SK-N-SH (cell line): ENCODE measurements at regions not wholly inside any gene's neighbourhood (a gene's known extent, or its start where the extent isn't known, plus 50 kb on each side); places are given as distances from the start of the nearest gene placed in this dataset.
"Not testable (repeated sequence)": the region's sequence is repeated elsewhere in the genome, so short reads cannot be mapped to it uniquely, and the experiment has no call there.

Source experiments
- CTCF ChIA-PET: fragments of 300-600, 350-600 bp; formaldehyde crosslinking; extraction: SDS; loops from one replicate; lab custom pipeline; 2021; lab: Yijun Ruan, JAX
- POLR2A ChIA-PET: fragments of 350-600 bp; sonication (Branson Sonifier 250); formaldehyde crosslinking; extraction: SDS; loops from one replicate; lab custom pipeline; 2020; ENCODE audit warnings: antibody characterized with exemption, inconsistent platforms; lab: Yijun Ruan, JAX
- DNase-seq: peaks from one replicate; pipeline ENCODE4 v3.0.0; 2012
- H2AFZ ChIP-seq: fragments of 200-600 bp; sonication (generic); 2 replicates; pipeline ENCODE4 v1.8.1; 2016; ENCODE audit warnings: antibody characterized with exemption, mild to moderate bottlenecking, low read depth
- H3F3A ChIP-seq: fragments of 200-600 bp; sonication (generic); replicated peaks from 2 replicates; pipeline ENCODE3; 2016; ENCODE audit warnings: antibody characterized with exemption, mild to moderate bottlenecking; ENCODE audit not compliant: insufficient read depth
- H3K27ac ChIP-seq, 2 experiments: fragments of 200-500 bp in 1 of 2; fragments of 200-600 bp in 1 of 2; sonication (Bioruptor generic) in 1 of 2; sonication (generic), shearing (Covaris generic) in 1 of 2; 2 replicates each; pipeline versions ENCODE4 v1.5.1 to v1.6.1; 2014 to 2016; ENCODE audit warnings: low read depth in 2 of 2, inconsistent platforms in 1 of 2, low read length in 1 of 2, mild to moderate bottlenecking in 1 of 2, mixed read lengths in 1 of 2
- H3K27me3 ChIP-seq: fragments of 200-600 bp; sonication (generic), shearing (Covaris generic); 2 replicates; pipeline ENCODE4 v1.6.1; 2016; ENCODE audit warnings: mixed run types; ENCODE audit not compliant: insufficient read depth
- H3K36me3 ChIP-seq, 2 experiments: fragments of 200-500 bp in 1 of 2; fragments of 200-600 bp in 1 of 2; sonication (Bioruptor generic) in 1 of 2; sonication (generic) in 1 of 2; replicated peaks in 1 of 2; 2 replicates each; pipeline versions ENCODE3 to v1.5.1; 2014 to 2016; ENCODE audit warnings: low read length in 1 of 2, mild to moderate bottlenecking in 1 of 2; ENCODE audit not compliant: insufficient read depth in 2 of 2, control insufficient read depth in 1 of 2
- H3K4me1 ChIP-seq, 2 experiments: fragments of 200-500 bp in 1 of 2; fragments of 200-600 bp in 1 of 2; sonication (Bioruptor generic) in 1 of 2; sonication (generic), shearing (Covaris generic) in 1 of 2; 2 replicates each; pipeline versions ENCODE4 v1.5.1 to v1.6.1; 2014 to 2016; ENCODE audit warnings: low read depth in 1 of 2, low read length in 1 of 2, mixed run types in 1 of 2; ENCODE audit not compliant: insufficient read depth in 2 of 2, control insufficient read depth in 1 of 2
- H3K4me2 ChIP-seq: fragments of 200-600 bp; sonication (generic), shearing (Covaris generic); 2 replicates; pipeline ENCODE4 v1.6.1; 2017; ENCODE audit warnings: mixed run types
- H3K4me3 ChIP-seq, 2 experiments: fragments of 200-500 bp in 1 of 2; fragments of 200-600 bp in 1 of 2; sonication (Bioruptor generic) in 1 of 2; sonication (generic), shearing (Covaris generic) in 1 of 2; 2 replicates each; pipeline versions ENCODE4 v1.5.1 to v1.8.1; 2014 to 2016; ENCODE audit warnings: low read depth in 2 of 2, inconsistent platforms in 1 of 2, low read length in 1 of 2, mild to moderate bottlenecking in 1 of 2, mixed read lengths in 1 of 2, moderate library complexity in 1 of 2
- H3K79me2 ChIP-seq: fragments of 200-600 bp; sonication (generic); 2 replicates; pipeline ENCODE4 v1.8.1; 2017; ENCODE audit warnings: mild to moderate bottlenecking; ENCODE audit not compliant: insufficient read depth
- H3K9ac ChIP-seq: fragments of 200-600 bp; sonication (generic); 2 replicates; pipeline ENCODE4 v1.6.1; 2017; ENCODE audit warnings: mixed run types
- H3K9me2 ChIP-seq: fragments of 200-600 bp; sonication (generic); 2 replicates; pipeline ENCODE4 v1.6.1; 2017; ENCODE audit warnings: mixed run types
- H3K9me3 ChIP-seq: fragments of 200-600 bp; sonication (generic); 2 replicates; pipeline ENCODE4 v1.6.1; 2017; ENCODE audit warnings: mixed run types, mild to moderate bottlenecking, moderate library complexity
- H4K20me1 ChIP-seq: fragments of 200-600 bp; sonication (generic); 2 replicates; pipeline ENCODE4 v1.6.1; 2017; ENCODE audit warnings: mild to moderate bottlenecking, mixed run types; ENCODE audit not compliant: insufficient read depth
- CHD2 ChIP-seq: fragments of 150-350 bp; IDR thresholded peaks from 2 replicates; pipeline ENCODE4 v1.6.1; 2018; ENCODE audit warnings: low read length; ENCODE audit not compliant: partially characterized antibody
- EZH2phosphoT487 ChIP-seq: fragments of 200-600 bp; sonication (generic); IDR thresholded peaks from 2 replicates; pipeline ENCODE4 v1.6.1; 2017; ENCODE audit warnings: low read depth, mixed run types, mild to moderate bottlenecking, antibody characterized with exemption, moderate library complexity, borderline replicate concordance
- FOXJ3 ChIP-seq: sonication (generic); formaldehyde crosslinking; IDR thresholded peaks from 2 replicates; pipeline ENCODE4 v1.5.1; 2020; ENCODE audit warnings: mild to moderate bottlenecking, missing genetic modification reagents
- FOXM1 ChIP-seq: IDR thresholded peaks from 2 replicates; pipeline ENCODE4 v1.4.0; 2012; ENCODE audit warnings: low read depth, mild to moderate bottlenecking
- GABPA ChIP-seq: IDR thresholded peaks from 2 replicates; pipeline ENCODE4 v1.4.0; 2012; ENCODE audit warnings: low read depth, mild to moderate bottlenecking
- GATA2 ChIP-seq: sonication (generic); formaldehyde crosslinking; IDR thresholded peaks from 2 replicates; pipeline ENCODE4 v1.5.0; 2020; ENCODE audit warnings: mild to moderate bottlenecking, missing genetic modification reagents
- IRF3 ChIP-seq: fragments of 150-350 bp; IDR thresholded peaks from 2 replicates; pipeline ENCODE4 v1.6.1; 2016; ENCODE audit warnings: mild to moderate bottlenecking, low read depth, low read length
- JUND ChIP-seq: IDR thresholded peaks from 2 replicates; pipeline ENCODE4 v1.4.0; 2012
- MAX ChIP-seq: IDR thresholded peaks from 2 replicates; pipeline ENCODE4 v1.4.0; 2012; ENCODE audit warnings: low read depth
- NFIC ChIP-seq: IDR thresholded peaks from 2 replicates; pipeline ENCODE4 v1.4.0; 2012; ENCODE audit warnings: borderline replicate concordance
- NRF1 ChIP-seq: IDR thresholded peaks from 2 replicates; pipeline ENCODE4 v1.6.1; 2012; ENCODE audit warnings: low read depth, mild to moderate bottlenecking, low read length
- PBX3 ChIP-seq: IDR thresholded peaks from 2 replicates; pipeline ENCODE4; 2012
- POLR2AphosphoS5 ChIP-seq: IDR thresholded peaks from 2 replicates; pipeline ENCODE4 v1.6.1; 2012; ENCODE audit warnings: low read depth, low read length
- RAD21 ChIP-seq: IDR thresholded peaks from 2 replicates; pipeline ENCODE4 v1.6.1; 2012; ENCODE audit warnings: mild to moderate bottlenecking, low read length
- RFX5 ChIP-seq: IDR thresholded peaks from 2 replicates; pipeline ENCODE4 v1.6.1; 2012; ENCODE audit warnings: mild to moderate bottlenecking, improper control_type of control experiment, low read length
- RXRA ChIP-seq: IDR thresholded peaks from 2 replicates; pipeline ENCODE4 v1.4.0; 2012; ENCODE audit warnings: low read depth, mild to moderate bottlenecking, borderline replicate concordance
- SMC3 ChIP-seq: IDR thresholded peaks from 2 replicates; pipeline ENCODE4 v1.6.1; 2012; ENCODE audit warnings: low read depth, low read length, improper control_type of control experiment
- TAF1 ChIP-seq: IDR thresholded peaks from 2 replicates; pipeline ENCODE4 v1.6.1; 2012; ENCODE audit warnings: low read depth, mild to moderate bottlenecking, low read length, moderate library complexity, borderline replicate concordance
- TEAD4 ChIP-seq: IDR thresholded peaks from 2 replicates; pipeline ENCODE4 v1.4.0; 2012; ENCODE audit warnings: mild to moderate bottlenecking, borderline replicate concordance; ENCODE audit not compliant: insufficient read depth
- USF1 ChIP-seq: IDR thresholded peaks from 2 replicates; pipeline ENCODE4 v1.4.0; 2012; ENCODE audit warnings: low read depth, borderline replicate concordance
- YY1 ChIP-seq: IDR thresholded peaks from 2 replicates; pipeline ENCODE4 v1.4.0; 2012; ENCODE audit warnings: low read depth, mild to moderate bottlenecking
- ZBTB33 ChIP-seq: IDR thresholded peaks from 2 replicates; pipeline ENCODE4 v1.4.0; 2012; ENCODE audit warnings: low read depth, borderline replicate concordance
- WGBS: methylation state at CpG from one replicate; pipeline ENCODE4 v1.1.6; 2017; ENCODE audit warnings: low lambda C conversion rate; 5-methylcytosine and 5-hydroxymethylcytosine counted together

GRCh38 chr4:155047755-155048154 is 160.7 kb upstream of the NPY2R start (continued):
- TF ChIP-seq TAF1 (no peak), RAD21 (no peak), JUND (no peak), ZBTB33 (no peak)

GRCh38 chr4:155054042-155054441 is 154.4 kb upstream of the NPY2R start:
- H3K9ac ChIP-seq, H3K27ac ChIP-seq, H3K27me3 ChIP-seq, CTCF ChIA-PET, H3K9me2 ChIP-seq, H3K4me3 ChIP-seq, H3K9me3 ChIP-seq, H2AFZ ChIP-seq, POLR2A ChIA-PET, H3K4me1 ChIP-seq, H4K20me1 ChIP-seq, H3K79me2 ChIP-seq, H3K36me3 ChIP-seq, H3K4me2 ChIP-seq, H3F3A ChIP-seq, DNase-seq: not testable (repeated sequence)
- 8% methylated on average over 1 of the region's 1 CpG for WGBS

- no peak for DNase-seq
- no peak for TF ChIP-seq GABPA
- no peak for TF ChIP-seq RFX5
- TF ChIP-seq TAF1: no peak
- TF ChIP-seq USF1: no peak
- no peak for TF ChIP-seq FOXJ3 (CRISPR knock-in tag)
- no peak for TF ChIP-seq TEAD4
- no peak for TF ChIP-seq POLR2AphosphoS5
- TF ChIP-seq CHD2: no peak
- TF ChIP-seq SMC3: no peak
- TF ChIP-seq IRF3: no peak
- TF ChIP-seq NFIC: no peak
- no peak for TF ChIP-seq MAX
- TF ChIP-seq RXRA: no peak
- no peak for TF ChIP-seq NRF1
- no peak for TF ChIP-seq PBX3
- no peak for TF ChIP-seq EZH2phosphoT487
- TF ChIP-seq YY1: no peak
- TF ChIP-seq FOXM1: no peak
- no peak for TF ChIP-seq RAD21
- TF ChIP-seq GATA2 (CRISPR knock-in tag): no peak
- Histone ChIP-seq H3K4me1 (peaks cover 0 to 2% of the 10 kb centered on the region in 2 experiments; a peak in 2 of 4 replicates), H3K27ac (no peak overlapping the region), H3K9me3 (no peaks in the 10 kb centered on the region), H3F3A (no peaks in the 10 kb centered on the region), H3K4me3 (no peak overlapping the region), H3K9ac (no peak overlapping the region), H2AFZ (no peak overlapping the region), H4K20me1 (no peaks in the 10 kb centered on the region), H3K9me2 (no peaks in the 10 kb centered on the region), H3K27me3 (no peaks in the 10 kb centered on the region), H3K4me2 (no peak overlapping the region), H3K79me2 (no peaks in the 10 kb centered on the region), H3K36me3 (no peaks in the 10 kb centered on the region)
- ChIA-PET CTCF (interaction anchor here (0.7 to 1.9 kb wide), 4 partner anchors 9 to 293 kb away, joined by 3 to 7 read pairs (median 4); no protein-coding TSS in a partner anchor), POLR2A (no interaction called here)
- 44% methylated on average over 2 of the region's 2 CpGs for WGBS
These were observed 148.0 kb upstream of the NPY2R start for GRCh38 chr4:155060419-155060818.
